Loucy (cell line): ENCODE measurements at regions not wholly inside any gene's neighbourhood (a gene's known extent, or its start where the extent isn't known, plus 50 kb on each side); places are given as distances from the start of the nearest gene placed in this dataset.

ENCODE experiments used
- CTCF ChIP-seq: fragments of 200-600 bp; sonication (generic); conservative IDR thresholded peaks from 2 replicates; pipeline ENCODE4 v1.5.1; 2014; ENCODE audit warnings: mild to moderate bottlenecking, antibody characterized with exemption, low read length
- EZH2phosphoT487 ChIP-seq: fragments of 200-600 bp; IDR thresholded peaks from 2 replicates; pipeline ENCODE4 v1.6.1; 2018; ENCODE audit warnings: antibody characterized with exemption, mild to moderate bottlenecking, moderate library complexity, borderline replicate concordance

- TF ChIP-seq CTCF (no peak), EZH2phosphoT487 (no peak)
Measured at GRCh38 chr5:37931541-37931940, 91.7 kb upstream of the GDNF start.
